Suppressor macrophage treated with lipopolysaccharide for 4 hours (primary cell): ENCODE measurements at regions not wholly inside any gene's neighbourhood (a gene's known extent, or its start where the extent isn't known, plus 50 kb on each side); places are given as distances from the start of the nearest gene placed in this dataset.

Experiments used
- DNase-seq: peaks from one replicate; pipeline ENCODE4 v3.0.0-alpha.2; 2020

- no peak for DNase-seq
Measured at GRCh38 chr22:26732284-26732683, 74.9 kb downstream of the MIAT start.

DNA sequence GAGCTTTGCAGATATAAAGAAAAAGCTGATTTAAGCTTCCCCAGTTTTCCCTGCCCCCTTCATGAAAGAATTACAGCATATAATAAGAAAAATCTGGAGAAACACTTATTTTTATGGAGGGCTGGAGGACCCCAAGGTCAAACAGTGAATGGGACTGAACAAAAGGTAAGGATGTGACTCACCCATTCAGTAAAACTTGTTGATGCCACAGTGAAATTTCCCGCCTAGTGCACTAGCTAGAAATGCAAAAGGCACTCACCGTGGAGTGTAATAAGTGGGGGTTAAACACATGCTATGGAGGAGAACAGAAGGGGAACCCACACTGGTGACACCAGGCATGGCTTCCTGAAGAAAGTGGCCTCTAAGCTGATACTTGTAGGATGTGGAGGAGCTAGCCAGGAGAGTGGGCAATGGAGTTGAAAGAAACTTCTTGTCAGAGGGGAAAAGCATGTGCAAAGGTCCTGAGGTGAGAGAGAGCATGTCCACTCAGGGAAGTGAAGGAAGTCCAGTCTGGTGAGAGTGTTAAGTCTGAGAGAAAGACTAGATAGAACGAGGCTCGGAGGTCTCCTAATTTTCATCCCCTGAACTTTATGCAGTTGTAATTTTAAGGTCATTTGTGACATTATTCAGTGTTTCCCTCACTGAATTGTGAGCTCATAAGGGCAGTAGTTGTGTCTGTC lies 77.1 kb downstream of the MIAT start:
- DNase-seq = no peak

GRCh38 chr22:26735019-26735409 lies 77.6 kb downstream of the MIAT start:
- no peak for DNase-seq

- DNase-seq = no peak
Measured at GRCh38 chr22:26737262-26737661, 79.9 kb downstream of the MIAT start.

DNA sequence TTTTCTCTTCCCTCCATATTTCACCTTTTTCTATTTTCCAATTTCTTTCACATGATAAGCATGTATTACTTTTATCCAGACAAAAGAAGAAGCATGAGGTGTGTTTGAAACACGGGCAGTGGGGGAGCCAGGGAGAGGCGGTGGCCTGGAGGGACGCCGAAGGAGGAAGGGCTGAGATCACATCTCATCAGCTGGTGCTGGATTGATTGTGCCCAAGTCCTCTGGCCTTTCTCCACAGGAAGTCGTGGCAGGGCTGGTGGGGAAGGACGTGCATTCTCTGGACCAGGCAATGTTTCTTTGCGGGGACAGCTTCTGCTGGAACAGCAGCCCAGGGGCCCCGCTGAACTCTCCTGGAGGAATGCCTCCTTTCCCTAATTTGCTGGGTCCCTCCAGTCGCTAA lies 82.9 kb downstream of the MIAT start:
- no peak for DNase-seq

GRCh38 chr22:26743149-26743548 lies 85.8 kb downstream of the MIAT start:
- no peak for DNase-seq

GRCh38 chr22:26744892-26745808 lies 87.8 kb downstream of the MIAT start:
- no peak for DNase-seq

- no peak for DNase-seq
Measured at GRCh38 chr22:26746311-26746710, 88.9 kb downstream of the MIAT start.

- no peak for DNase-seq
Measured at GRCh38 chr22:26748845-26749244, 91.5 kb downstream of the MIAT start.

DNA sequence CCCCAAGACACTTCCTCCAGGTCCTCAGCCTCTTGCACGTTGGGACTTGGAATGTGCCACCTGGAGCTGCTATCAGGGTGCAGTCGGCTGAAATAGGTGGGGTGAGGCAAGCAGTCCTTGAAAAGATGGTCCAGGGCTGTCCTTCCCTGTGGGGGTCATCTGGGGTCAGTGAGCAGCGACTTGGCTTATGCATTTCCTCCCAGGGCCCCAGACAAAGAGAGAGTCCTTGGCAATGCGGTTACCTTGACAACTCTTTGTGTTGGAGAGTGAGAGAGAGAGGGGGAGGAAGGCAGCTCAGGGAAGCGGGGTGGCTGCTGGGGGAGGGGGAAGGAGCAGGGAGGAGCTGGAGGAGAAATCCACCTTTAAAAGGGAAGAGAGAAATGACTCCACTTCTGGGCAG lies 93.8 kb downstream of the MIAT start:
- no peak for DNase-seq

DNA sequence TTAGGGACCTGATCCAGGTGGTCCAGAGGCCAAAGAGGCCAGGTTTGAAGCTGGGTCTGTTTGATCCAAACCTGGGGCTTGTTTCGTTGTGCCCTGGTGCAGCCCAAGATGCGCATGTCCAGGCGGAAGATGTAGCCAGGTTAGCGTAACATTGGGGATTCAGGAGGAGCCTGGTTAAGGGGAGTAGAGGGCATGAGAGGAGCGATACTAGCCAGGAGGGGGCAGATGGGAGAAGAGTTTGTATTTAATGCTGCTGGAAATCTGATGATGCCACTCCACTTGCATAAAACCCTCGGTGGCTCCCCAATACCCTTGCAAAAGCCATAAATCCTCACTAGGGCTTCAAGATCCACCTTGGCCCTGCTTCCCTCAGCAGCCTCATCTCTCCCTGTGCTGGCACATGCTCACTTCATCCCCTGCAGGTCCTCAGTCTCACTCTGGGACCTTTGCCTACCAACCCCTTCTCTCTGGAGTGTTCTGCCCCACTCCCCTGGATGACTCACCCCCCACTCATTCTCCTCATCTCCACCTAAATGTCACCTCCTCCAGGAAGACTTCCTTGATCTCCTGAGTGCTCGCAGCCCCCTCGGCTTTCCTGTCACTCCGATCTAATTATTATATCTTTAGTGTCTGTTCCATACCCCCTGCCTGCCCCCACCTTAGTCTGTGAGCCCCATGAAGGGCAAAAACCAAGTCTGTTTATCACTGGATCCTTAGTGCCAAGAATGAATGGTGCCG lies 95.9 kb downstream of the MIAT start:
- DNase-seq = no peak

DNA sequence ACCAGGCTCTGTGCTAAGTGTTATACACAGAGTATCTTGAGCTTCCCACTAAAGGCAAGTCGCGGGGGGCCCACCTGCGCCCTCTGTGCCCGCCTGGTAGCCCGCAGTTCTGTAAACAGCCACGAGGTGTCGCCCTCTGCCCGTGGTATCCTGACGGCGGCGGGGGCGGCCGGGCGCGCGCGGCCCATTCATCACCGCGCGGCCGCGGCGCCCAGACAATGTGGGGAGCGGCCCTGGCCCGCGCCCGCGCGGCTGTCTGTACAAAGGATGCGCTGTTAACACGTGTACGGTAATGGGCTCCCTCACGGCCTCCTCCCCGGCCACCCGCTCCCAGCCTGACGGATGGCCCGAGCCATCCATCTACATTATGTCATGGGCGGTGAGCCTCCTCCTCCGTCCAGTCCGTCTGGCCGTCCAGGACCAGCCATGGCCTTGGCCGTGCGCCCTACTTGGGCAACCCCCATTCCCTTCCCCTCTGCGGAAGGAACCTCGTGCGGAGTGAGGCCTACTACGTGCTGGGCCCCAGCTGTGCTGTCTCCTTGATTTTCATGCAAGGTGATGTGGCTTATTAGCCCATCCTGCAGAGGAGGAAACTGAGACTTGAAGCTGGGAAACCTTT lies 99.4 kb downstream of the MIAT start:
- DNase-seq = peak; percentile 48

DNA sequence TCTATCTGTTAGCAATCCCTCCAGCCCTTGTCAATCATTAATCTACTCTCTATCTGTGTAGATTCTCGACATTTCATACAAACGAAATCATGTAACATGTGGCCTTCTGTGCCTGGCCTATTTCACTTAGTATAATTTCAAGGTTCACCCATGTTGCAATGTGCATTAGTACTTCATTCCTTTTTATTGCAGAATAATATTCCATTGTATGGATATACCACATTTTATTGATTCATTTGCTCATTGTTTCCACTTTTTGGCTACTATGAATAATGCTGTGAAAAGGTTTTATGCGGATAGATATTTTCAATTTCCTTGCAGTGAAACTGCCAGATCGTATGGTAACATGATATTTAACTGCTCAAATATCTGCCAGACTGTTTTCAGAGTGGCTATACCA lies 100.1 kb downstream of the MIAT start:
- no peak for DNase-seq

DNA sequence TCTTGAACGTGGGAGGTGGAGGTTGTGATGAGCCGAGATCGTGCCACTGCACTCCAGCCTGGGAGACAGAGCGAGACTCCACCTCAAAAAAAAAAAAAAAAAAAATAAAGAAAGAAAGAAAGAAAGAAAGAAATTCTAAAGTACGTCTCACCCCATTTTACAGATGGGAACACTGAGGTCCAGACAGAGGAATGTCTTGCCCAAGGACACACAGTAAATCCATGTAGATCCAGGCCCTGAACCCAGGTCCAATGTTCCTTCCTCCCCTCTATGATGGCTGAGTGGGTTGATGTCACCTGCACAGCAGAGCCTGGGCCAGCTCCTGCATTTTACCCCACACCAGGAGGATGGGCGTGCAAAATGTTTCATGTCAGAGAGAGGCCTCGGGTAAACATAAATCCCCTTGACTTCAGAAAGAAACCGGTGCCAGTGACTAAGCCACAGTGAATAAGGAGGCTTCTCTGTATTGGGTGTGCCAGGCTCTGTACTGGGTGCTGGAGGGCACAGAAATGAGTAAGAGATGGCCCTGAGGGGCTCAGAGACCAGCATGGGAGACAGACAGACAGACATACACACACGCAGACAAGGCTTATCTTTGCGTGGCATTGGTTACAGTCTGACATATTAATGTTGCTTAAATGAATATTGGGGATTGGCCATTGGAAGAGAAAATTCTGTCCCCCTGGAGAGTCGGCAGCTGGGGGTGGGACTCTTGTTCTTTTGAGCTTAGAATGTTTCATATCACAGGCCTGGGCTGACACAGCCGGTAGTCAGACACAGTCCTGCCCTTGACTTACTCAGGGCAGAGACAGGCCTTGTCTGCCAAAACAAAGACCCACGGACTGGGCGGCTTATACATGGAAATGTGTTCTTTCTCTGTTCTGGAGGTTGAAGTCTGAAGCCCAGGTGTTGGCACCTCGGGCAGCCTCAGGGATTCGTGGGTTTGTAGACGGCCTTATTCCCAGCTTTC lies 105.4 kb downstream of the MIAT start:
- DNase-seq = no peak

DNA sequence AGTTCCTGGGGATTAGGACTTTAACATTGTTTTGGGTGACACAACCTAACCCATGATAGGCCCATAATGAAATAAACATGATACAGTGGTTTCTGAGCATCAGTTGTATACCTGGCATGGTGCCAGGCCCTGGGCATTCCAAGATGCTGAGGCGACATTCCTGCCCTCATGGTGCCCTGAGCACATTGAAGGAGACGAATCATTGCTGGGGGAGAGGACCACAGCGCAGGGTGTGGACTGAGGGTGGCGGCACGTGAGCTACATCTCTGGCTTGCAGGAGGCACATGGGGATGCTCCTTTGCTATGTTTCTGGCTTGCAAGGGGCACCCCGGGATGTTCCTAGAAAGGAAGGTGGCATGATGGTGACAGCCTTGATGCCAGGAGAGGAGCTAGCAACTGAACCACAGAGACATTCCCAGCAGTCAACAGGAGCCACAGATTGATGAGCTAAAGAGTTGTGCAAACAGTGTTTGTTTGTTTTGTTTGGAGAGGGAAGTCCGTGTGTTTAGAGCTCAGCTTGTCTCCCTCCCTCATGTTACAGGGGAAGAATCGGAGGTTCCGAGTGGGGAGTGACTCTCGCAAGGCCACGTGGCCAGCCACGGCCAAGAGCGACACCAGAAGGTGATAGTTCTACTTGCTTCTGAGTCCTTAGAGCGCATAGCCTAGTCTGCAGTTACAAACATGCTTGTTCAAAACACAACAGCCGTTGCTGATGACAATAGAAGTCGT lies 106.4 kb downstream of the MIAT start:
- no peak for DNase-seq

GRCh38 chr22:26766510-26767350 lies 109.3 kb downstream of the MIAT start:
- no peak for DNase-seq

- no peak for DNase-seq
Measured at GRCh38 chr22:26767351-26768155, 110.2 kb downstream of the MIAT start.

DNA sequence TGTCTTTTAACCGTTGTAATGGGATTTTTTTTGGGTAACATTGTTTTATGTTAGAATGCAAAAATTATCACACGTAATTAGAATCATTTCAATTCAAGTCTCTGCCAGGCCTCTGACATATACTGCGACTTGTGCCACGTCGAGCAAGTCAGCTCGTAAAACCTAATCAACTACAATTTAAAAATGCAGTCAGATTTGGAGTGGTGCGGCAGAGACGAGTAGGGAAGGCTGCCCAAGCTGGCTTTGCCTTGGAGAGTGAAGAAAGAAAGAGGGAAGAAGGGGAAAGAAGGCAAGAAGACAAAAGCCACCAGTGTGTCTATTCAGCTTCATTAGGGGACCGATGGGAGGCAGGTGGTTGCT lies 110.7 kb downstream of the MIAT start:
- no peak for DNase-seq

- DNase-seq = peak; percentile 56
Measured at GRCh38 chr22:26768952-26769351, 111.6 kb downstream of the MIAT start.
